GM18519 (cell line): ENCODE measurements at regions not wholly inside any gene's neighbourhood (a gene's known extent, or its start where the extent isn't known, plus 50 kb on each side); places are given as distances from the start of the nearest gene placed in this dataset.
A peak's percentile ranks its signal among the peaks of the same experiment; 100 is the strongest.
"Not testable (repeated sequence)": the region's sequence is repeated elsewhere in the genome, so short reads cannot be mapped to it uniquely, and the experiment has no call there.

Experiments
- ATAC-seq: cut with Tn5 transposase; IDR thresholded peaks from one replicate; pipeline ENCODE4 v1.9.1; 2021; ENCODE audit warnings: mild to moderate bottlenecking, moderate library complexity; ENCODE audit not compliant: unreplicated experiment, low FRiP score

DNA sequence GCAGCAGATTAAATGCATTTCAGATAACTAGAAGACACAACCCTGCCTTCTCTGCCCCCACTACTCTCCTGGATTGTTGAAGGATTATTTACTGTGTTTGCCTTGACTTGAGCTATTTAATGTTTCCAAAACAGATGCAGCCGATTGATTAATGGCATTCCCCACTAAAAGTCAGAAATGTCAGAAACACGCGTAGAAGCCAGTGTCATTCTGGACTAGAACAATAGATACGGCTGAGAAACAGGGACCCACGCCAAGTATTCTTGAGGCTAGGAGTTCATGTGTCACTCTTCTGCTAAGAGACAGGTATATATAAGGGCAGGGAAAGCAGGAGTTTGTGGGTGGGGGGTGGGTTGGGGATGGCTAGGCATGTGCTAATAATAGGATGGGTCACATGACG, 366.7 kb upstream of the PROX1 start:
- ATAC-seq: no peak

DNA sequence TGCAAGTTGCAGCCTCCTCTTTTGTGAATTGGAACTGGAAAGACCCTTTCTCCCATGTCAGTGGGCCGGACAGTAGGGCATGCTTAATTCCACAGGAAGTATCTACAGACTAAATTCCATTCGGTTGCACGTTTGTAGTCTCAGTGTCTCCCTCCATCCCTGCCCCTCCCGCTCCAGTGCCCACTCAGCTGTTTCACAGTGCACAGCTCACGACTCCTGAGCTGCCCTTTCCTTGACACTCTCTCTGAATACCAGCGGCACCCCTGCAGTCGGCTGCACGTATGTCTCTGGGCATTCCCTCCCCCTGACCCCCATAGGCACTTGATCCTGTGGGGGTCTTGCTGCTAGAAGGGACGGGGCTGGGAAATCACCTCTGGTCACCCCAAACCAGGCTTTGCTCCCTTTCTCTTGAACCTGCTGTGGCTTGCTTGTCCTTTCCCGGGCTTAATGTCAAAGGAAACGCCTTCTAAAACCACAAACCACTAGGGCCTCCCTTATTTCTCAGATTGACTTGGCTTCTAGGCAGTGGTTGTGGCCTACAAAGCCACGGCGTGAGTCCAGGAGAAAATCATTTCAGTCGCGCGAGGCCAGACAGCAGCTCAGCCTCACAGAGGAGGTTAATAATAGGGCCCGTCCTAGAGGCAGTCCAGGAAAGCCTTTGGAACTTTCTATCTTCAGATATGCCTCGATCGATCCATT, 365.3 kb upstream of the PROX1 start:
- ATAC-seq: peak; percentile 70

DNA sequence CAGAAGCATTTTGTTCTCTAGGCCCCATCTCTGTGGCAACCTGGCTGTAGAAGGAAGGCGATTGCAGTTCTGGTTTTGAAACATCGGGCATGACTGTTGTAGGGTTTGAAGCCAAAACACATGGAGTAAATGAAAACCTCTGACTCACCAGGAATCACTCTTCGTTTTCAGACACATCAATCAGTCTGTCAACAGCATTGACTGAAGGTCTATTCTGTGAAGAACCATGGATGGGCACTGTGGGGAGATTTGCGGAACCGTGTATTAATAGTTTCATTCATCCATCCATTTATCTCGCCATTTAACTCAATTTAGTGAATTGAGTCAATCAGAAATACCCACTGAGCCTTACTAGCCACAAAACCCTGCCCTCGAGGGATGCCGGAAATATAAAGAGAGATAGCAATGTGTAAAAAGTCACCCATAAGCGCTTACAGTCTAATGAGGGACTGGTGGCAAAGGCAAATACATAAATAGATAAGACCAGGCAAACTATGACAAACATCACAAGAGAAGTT, 364.6 kb upstream of the PROX1 start:
- no peak for ATAC-seq

DNA sequence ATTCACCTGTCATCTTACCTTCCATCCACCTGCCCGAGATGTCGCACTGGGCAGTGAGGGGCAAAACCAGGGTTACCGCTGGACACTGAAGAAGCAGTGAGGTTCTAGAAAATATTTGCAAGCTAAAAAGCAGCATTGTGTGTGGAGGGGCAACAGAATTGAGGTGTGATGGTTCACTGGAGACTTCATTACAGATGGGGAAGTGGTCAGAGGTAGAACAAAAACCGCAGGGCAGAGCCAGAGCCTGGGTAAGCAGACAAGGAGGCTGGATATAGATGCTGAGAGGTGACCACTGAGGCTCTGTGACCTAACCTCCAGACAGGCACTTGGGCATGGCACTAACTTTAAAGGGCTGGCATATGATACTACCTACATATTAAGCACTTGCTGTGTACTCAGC, 363.9 kb upstream of the PROX1 start:
- no peak for ATAC-seq

GRCh38 chr1:213636778-213637177, 351.0 kb upstream of the PROX1 start:
- not testable (repeated sequence) for ATAC-seq

- ATAC-seq: no peak
These were observed 346.5 kb upstream of the PROX1 start for GRCh38 chr1:213641312-213641711.

- ATAC-seq: no peak
These were observed 344.4 kb upstream of the PROX1 start for GRCh38 chr1:213643360-213643759.

DNA sequence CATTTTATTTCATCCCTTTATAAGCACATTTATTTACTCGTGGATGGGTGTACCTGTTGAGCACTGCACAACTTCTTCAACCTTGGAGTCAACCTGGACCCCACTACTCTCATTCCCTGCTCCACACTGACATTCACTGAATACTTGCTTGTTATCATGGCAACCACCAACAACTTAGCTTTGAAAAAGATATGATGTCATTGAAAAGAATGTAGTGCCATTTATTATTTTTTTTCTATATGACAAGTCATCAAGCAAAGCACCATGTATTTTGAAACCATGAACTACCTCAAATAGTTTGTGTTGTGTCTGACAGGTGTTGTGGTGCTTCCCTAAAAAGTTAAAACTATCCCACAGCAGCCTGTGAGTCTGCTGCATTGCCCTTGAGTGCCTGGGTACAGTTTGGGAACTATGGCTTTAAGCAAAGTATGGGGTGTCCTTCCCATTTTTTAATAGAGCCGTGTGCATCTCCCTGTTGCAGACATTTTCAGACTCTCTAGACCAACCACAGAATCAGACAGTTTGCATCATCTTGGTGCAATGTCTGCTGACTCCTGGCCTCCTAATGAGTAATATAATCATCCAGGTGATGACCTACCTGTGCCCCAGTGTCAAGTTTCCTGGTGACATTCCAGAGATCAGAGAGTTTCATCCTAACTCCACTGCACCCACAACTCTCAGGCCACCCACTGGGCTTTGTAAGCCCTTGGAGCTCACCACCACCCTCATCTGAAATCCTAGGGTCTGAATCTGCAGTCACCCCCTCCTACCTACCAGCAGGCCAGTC, 339.7 kb upstream of the PROX1 start:
- ATAC-seq: no peak

DNA sequence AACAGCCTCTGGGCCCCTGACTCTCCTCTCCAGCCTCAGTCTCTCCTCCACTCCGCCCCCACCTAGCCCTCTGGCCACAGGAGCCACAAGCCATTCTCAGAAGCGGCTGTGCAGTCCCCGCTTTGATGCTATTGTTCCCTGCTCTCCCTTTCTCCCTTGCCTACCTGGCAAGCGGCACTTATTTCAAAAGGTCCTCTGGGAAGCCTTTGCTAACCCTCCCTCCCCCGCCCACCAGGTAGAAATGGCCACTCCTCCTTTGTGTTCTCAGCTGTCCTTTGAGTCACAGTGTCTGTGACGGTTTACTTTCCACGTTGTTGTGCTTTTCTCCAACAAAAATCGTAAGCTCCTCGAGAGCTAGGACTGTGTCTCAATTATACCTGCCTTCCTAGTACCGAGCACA, 338.4 kb upstream of the PROX1 start:
- no peak for ATAC-seq

- no peak for ATAC-seq
These were observed 337.2 kb upstream of the PROX1 start for GRCh38 chr1:213650603-213651002.

- ATAC-seq: no peak
These were observed 336.7 kb upstream of the PROX1 start for GRCh38 chr1:213651077-213651476.

GRCh38 chr1:213652109-213652508, 335.7 kb upstream of the PROX1 start:
- ATAC-seq: no peak

GRCh38 chr1:213656039-213656438, 331.7 kb upstream of the PROX1 start:
- no peak for ATAC-seq

- no peak for ATAC-seq
These were observed 331.3 kb upstream of the PROX1 start for GRCh38 chr1:213656503-213656902.

DNA sequence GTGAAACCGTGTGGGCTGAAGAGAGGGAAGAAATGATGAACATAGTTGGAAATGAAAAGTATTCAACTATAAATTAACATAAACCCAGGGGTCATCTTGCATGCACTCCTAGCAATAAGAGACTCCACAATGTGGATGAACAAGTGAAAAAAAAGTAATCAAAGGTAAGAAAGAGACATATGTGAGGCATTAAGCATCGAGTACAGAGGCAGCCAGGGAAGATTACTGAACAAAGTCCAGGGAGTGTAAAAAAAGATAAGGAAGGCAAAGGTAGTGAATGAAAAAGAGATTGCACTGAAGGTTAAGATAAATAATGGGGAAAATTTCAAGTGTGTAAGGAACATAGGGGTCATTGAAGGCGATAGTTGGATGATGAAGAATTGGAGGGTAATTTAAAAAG, 330.8 kb upstream of the PROX1 start:
- ATAC-seq: no peak

- no peak for ATAC-seq
These were observed 329.9 kb upstream of the PROX1 start for GRCh38 chr1:213657879-213658278.

DNA sequence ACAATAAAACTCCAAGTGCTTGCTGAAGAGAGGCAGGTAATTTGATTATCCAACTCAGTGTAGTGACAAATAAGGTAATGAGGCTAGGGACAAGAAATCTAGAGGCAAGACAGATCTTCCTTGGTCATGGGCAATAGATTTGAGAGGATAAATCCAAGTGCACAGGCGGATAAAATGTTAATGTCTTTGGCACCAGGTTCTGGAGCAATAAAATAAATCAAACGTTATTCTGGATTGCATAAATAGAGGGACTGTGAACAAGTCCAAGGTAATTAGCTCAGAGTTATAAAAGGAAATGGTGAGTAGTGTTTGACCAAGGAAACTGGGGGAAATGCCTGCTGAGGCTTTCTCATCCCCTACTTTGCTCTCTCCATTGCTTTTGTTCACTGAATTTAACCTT, 329.3 kb upstream of the PROX1 start:
- no peak for ATAC-seq

DNA sequence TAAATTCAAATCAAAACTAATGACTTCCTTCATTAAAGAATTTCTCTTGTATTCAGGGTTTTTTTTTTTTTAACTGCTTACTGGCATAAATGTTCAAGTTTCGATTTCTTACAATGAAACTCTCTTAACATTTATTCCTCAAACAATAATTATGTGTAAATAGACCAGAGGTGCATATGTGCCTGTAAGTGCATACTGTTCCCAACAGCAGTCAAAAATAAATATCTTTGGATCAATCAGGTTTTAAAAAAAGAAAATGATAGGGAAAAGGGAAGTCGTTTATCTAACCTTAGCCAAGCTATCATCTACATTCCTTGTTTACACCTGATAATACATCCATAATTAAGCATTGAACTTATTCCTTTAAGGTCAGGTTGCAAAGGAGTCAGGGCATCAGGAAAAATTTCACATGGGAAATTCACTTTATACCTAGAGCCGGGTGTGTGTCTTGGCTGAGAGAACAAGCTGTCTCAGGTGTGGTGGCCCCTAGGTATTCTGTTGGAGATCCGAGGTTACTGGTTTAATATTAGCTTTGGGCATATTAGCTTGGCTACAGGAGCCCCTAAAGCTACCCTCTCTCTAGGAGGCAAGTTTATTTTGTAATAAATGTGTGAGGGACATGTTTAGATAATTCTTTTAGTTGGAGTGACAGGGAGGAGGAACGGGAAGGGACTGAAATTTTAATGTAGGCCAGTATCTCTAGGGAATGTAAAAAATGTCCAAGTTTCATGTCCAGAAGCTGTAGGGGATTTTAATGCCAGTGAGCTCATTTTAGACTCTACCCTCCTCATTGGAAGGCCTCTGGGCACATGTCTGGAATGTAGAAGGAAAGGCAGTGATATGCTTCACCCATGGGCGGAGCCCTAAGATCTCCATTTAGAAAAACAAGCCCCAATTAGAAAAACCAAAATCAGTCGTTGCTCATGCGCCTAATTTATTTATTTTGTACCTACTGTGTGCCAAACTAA, 327.9 kb upstream of the PROX1 start:
- no peak for ATAC-seq

GRCh38 chr1:213661302-213661701, 326.5 kb upstream of the PROX1 start:
- ATAC-seq: no peak

GRCh38 chr1:213666113-213666512, 321.7 kb upstream of the PROX1 start:
- no peak for ATAC-seq

GRCh38 chr1:213666922-213667321, 320.9 kb upstream of the PROX1 start:
- ATAC-seq: no peak
